ENCODE measurements at regions not wholly inside any gene's neighbourhood (a gene's known extent, or its start where the extent isn't known, plus 50 kb on each side); places are given as distances from the start of the nearest gene placed in this dataset.
"Not testable (repeated sequence)": the region's sequence is repeated elsewhere in the genome, so short reads cannot be mapped to it uniquely, and the experiment has no call there.

DNA sequence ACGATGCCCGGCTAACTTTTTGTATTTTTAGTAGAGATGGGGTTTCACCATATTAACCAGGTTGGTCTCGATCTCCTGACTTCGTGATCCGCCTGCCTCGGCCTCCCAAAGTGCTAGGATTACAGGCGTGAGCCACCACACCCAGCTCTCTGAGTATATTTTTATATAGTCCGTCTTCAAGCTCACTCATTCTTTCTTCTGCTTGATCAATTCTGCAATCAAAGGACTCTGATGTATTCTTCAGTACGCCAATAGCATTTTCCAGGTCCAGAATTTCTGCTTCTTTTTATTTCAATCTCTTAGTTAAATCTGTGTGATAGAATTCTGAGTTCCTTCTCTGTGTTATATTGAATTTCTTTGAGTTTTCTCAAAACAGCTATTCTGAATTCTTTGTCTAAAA lies 281.9 kb upstream of the PMFBP1 start:
- DNase-seq, result not testable (repeated sequence)

DNA sequence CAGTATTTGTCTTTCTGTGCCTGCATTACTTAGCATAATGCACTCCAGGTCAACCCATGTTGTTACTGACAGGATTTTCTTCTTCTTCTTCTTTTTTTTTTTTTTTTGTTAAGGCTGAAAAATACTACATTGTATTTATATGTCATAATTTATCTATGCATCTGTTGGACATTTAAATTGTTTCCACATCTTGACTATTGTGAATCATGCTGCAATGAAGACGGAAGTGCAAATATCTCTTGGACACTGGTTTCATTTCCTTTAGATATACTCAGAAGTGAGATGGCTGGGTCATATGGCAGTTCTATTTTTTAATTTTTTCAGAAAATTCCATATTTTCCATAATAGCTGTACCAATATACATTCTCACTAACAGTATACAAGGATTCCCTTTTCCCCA lies 272.7 kb upstream of the PMFBP1 start:
- no peak for DNase-seq

DNA sequence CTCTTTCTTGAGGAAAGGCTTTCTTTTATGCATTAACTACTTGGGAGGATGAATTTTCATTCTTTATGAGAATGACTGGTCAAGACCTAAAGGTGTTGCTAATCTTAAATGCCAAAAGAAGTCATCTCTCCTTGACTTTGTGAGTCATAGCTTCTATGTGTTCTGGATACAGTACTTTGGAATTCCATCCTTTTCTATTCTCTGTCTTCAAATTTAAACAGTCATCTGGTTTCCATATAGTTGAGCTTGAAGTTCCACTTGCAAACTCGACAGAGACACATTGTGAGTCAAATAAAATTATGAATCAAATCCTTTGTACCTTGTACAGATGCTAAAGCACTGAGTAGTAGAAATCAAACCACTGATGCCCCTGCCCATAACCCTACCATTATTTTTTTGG lies 271.9 kb upstream of the PMFBP1 start:
- no peak for DNase-seq

DNA sequence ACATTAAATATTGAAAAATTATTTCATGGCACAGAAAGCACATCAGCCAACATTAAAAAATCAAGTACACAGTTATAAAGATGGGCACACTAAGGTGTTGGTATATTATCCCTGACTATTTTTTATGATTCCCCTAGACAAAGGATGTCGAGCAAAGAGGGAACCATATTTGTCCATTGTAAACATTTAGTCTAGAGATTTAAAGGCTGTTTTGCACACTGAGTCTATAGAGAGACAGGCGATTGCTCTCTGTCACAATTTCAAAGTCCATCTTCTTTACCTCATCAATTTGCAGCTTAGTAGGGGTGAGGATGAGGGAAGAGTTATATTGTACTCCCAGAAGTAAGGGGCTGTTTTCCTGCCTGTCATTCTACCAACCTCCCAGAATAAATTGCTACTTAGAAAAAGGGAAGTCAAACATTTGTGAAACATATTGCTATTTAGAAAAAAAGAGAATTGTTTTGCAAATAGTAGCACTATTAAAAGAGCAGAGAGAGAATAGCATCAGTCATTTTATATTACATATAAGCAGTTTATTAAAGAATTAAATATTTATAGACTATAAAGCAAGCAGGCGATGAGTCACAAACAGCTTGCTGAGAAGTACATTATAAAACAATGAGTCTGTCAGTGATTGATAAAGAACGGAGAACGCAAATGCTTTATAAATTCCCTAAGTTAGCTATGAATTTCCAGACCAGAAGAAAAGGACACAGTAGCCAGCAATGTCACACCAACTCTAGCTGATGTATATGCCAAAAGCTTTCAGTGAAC lies 270.6 kb upstream of the PMFBP1 start:
- DNase-seq, result no peak

DNA sequence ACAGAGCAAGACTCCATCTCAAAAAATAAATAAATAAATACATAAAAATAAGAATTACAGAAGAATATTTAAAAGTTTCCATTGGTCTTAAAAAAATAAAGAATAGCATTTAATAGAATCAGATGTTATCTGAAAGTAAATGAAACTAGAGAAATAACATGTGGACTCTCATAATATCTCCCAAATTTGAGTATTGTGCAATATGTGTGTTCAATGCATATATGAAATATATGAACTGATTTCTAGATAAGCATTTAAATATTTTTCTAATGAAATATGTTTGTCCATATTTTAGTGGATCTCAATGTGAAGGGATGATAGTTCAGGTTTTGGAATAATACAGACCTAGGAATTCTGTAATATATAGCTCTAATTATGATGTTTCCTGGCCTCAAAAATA lies 265.9 kb upstream of the PMFBP1 start:
- no peak for DNase-seq

DNA sequence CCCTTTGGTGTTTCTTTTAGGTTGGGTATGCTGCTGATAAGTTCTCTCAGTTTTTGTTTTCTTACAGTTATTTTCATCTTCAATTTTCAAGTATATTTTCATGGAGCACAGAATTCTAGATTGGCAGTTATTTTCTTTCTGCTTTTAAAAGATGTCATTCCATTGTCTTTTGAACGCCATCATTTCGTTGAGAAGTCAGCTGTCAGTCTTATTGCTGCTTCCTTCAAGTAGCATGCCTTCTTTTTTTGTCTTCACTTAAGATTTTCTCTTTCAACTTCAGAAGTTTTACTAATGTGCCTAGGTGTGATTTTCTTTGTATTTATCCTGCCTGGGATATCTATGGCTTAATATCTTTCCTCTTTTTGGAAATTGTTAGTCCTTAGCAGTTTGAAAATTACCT lies 262.2 kb upstream of the PMFBP1 start:
- no peak for DNase-seq

DNA sequence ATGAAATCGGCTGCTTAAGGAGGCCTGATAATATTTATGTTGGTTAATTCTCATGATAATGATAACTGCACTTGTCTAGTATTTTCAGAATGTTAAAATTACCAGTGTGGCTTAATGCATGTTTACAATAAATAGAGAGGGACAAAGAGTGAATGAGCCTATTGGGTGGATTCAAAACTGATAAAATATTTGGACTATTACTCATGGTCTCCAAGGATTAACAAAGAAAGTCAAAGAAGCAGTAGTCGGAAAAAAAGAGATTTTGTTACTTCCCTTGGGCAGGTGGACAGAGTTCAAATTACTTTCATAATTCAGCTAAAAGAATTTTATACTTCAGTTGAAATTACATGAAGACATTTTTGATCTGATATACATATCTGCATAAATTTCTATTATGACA lies 258.2 kb upstream of the PMFBP1 start:
- DNase-seq, result no peak

DNA sequence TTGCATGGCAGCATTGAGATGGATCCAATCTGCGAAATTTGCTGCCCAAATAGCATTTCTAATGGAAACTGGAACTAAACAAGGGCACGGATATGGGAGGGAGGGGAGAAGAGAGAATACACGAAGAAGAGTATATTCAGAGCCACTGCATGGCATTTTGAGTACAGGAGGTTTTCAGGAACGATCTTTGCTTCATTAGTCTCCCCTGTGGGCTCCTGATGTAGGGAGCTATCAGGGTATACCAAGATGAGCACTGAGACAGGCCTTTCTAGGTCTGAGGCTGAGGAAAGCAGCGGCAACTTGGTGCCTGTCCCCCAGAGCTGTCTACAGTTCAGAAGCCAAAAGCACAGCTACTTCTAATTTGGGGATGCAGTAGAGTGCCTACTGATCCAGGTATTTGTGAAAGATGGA lies 257.7 kb upstream of the PMFBP1 start:
- DNase-seq, result no peak

DNA sequence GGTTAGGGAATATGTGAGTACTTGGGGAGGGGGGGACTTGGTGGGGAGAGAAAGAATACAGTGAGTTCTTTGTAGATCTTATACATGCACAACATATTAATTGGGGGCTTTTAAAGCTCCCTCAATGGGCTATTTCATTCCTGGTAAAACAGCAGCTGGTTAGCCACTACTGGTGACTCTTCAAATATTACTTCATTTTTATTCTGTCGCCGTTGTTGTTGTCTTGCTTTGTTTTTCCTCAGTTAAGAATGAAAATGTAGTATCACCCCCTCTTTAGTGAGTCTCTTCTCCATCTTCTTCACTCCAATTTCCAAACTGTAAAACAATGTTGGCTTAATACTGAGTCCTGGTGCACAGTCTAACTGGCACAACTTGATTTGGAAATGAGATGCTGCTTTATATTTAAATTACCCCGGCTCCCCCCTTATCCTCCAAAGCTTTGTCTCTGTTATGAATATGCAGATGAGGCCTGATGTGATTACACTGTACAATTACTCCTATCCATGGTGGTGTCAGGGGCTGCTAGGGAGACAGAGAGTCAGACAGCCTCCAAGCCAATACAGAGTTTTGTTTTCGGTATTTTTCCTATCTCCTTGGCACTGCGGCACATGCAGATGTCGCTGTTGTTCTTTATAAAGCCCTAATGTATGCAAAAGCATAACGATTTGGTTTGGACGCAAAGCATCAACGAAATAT lies 256.9 kb upstream of the PMFBP1 start:
- DNase-seq, result no peak

DNA sequence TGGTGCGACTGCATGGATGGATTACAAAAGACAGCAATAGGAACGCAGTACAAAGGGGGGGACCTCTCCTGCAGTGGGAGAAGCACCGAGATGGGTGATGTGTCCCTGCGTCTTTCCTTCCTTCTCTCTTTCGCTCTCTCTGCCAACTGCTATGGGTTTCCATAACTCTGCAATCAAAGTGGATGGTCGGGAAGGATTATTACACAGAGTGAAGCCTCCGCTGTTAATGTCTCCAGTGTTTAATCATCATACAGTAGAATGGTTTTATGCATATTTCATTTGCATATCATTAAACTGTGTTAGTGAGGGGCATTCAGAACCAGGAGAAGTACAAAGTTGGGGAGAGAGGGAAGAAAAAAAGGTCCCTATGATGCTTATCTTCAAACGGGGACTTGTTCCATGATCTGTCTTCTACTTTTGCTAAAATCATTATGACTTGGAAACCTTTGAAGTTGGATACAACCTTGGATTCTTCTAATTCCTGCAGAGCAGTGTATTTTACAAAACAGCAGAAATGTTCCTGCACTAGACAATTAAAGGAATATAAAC lies 255.9 kb upstream of the PMFBP1 start:
- no peak for DNase-seq

DNA sequence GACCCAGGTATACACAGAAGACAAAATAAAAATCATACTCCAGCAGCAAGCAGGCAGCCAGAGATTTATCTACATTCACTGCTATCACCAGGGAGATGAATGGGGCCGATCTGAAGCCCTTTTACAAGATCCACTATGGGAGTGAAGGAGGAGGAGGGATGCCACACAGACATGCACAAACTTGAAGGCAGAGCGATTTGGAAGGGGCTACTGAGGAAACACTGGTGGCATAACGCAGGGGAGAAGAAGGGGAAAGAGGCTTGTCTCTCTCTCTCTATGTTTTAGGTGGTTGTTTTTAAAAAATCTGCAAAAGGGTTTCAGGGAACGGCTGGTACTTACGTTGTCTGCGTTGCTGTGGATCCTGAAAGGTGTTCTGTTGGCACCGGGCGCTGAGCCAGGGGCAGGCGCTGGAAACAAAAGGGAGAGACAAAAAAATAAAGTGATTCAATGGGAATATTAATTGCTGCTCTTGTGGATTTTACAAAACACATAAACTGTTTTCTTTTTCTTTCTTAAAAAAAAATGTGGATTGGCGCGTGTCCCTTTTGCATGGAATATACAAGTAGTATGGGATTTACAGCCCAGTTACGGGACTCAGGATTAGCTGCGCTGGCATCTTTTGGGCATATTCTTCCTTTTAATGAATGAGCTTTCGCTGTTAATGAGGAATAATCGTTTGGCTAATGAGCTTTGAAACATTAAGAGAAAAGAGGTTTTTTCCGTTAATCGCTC lies 255.3 kb upstream of the PMFBP1 start:
- no peak for DNase-seq

DNA sequence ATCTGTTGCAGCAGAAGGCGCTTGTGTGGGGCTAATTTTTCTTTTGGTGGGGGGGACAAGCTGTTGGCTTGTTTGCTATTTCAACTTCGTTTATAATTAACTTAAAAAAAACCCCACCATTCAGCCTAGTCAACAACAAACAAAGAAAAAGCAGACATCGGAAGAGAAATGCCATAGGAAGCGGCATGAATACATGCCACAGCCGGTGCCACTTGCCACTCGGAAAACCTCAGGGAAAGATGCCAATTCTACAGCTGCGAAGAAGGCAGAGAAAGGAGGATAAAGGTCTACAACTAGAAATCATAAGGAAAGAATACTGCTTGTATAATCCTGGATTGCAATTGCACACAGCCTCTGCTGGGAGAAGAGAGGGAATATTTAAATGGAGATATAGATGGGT lies 254.4 kb upstream of the PMFBP1 start:
- no peak for DNase-seq

DNA sequence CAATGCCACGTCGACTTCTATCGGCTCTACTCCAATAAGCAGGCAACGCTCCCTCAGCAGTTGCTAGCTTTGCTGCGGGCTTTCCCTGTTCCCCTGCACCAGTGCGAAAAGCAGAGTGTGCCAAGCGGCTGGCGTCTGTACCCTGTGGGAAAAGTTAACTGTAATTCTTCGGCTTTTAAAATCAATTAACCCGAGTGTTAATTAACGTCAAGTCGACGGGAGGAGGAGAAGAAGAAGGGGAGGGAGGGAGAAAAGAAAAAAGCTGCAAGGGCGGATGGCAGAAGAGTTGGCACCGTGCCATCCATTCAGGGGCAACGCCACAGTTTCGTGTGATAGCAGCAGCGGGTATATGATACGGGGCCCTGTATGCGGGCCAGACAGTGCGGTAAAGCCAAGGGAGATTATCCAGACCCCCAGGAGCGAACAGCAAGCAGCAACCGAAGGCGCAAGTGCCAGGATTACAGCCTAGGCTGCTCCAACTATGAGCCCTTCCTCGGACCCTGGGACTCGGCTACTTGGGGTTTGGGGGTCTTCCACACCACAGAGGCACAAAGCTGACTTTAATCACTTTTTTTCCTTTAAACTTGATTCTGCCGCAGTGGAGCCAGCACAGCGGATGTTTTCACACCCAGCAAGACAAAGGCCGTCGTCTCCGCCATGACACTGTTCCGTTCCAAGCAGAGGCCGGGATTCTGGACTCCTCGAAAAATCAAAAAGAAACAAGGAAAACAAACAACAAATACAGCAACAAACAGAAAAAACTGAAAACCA lies 253.8 kb upstream of the PMFBP1 start:
- no peak for DNase-seq

DNA sequence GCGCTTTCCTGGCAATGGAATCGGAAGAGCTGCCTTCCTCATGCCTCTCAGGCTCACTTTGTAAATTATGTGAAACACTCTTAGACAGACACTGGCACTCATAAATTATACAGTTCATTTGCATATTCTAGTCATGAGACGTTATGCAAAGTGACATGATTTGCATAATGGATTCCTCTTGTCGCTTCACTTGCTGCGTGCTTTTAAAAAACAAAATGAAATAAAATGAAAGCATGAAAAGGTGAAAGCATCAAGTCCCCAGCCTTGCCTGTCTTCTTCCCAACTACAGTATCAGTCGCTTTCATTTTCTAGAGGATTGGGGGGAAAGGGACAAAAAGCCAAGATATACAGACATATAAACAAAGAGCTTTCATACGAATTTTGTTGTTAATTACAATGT lies 252.8 kb upstream of the PMFBP1 start:
- DNase-seq, result no peak

DNA sequence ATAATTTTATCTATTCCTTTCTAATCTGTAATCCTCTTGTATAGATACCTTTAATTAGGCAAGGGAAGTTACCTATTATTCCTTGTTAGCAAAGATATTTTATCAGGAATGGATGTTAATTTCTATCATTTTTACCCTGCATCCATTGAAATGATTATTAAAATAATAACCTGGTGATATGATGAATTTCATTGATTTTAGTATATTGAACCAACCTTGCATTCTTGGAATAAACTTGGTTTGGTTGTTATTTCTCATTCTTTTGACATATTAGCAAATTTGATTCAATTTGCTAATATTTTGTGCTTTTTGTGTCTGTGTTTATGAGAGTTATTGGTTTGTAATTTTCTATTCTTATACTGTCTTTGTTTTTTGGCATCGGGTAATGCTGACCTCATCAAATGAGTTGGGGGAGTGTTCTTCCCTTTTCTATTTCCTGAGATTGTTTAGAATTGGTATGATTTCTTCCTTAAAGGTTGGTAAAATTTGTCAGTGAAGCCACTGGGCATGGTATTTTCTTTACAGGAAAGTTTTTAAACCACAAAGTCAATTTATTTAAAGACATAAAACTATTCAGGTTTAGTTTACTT lies 250.4 kb upstream of the PMFBP1 start:
- no peak for DNase-seq

DNA sequence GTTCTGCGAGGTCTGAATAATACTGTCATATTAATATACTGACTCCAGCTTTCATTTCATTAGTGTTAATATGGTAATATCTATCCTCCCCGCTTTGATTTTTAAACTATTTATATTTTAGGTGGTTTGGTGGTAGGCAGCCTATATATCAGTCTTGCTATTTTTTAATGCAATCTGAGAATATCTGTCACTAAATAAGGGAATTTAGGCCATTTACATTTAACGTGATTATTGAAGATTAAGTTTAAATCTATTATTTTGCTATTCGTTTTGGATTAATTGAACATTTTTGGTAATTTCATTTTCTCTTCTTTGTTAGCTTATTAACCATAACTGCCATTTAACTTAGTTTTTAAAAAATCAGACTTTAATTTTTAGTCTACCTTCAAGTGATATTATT lies 247.7 kb upstream of the PMFBP1 start:
- DNase-seq, result no peak

DNA sequence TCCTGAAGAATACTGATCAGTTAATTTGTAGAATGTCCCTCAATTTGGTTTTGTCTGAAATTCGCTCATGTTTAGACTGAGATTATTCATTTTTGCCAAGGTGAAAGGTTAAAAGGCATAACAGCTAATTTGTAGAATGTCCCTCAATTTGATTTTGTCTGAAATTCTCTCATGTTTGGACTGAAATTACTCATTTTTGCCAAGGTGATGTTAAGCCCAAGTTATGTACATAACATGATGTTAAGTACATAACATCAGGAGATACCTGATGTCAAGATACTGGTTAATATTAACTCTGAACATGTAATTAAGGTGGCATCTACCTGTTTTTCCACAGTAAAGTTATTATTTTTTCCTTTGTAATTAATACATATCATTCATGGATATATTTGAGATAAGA lies 243.4 kb upstream of the PMFBP1 start:
- no peak for DNase-seq

DNA sequence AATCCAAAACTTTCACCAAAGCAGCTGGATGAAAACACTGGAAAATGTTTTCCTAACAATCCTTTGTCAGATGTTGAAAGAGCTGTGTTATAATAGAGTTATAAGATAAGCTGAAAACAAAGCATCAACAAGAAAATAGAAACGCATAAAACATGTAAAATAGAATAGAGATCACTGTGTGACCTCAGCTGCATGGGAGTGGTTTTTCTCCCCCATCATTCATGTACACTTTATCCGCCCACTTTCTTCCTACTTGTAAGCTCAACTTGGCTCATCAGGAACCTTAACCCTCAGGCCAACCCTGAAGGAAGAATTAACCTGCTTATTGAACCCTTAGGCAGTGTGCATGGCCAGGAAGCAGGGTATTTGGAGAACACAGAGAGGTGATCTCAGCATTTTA lies 238.5 kb upstream of the PMFBP1 start:
- DNase-seq, result no peak

DNA sequence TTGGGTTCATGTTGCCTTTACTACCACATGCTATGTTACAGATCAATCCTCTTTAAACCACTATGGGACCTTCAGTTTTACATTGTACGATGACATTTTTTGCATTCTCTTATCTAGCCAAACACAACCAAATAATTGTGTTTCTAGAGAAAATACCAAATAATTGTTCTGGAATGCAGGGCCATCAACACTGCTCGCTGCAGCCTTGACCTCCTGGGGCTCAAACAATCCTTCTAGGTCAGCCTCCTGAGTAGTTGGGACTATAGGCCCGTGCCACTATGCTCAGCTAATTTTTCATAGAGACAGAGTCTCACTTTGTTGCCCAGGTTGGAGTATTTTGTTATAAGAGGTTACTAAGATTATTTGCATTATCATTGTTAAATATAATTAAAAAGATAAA lies 237.5 kb upstream of the PMFBP1 start:
- DNase-seq, result no peak

DNA sequence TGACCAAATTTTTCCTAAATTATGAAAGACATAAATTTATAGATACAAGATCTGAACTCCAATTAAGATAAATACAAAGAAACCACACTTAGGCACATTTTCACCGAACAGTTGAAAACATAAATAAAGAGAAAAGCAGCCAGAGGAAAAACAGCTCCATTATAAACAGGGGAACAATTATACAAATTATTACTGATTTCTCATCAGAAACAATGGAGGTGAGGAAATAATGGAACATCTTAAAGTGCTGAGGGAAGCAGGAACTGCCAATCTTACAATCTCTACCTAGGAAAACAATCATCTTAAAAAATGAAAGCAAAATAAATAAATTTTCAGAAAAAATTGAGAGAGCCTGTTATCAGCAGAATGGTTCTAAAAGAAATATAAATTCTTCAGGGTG lies 234.4 kb upstream of the PMFBP1 start:
- DNase-seq, result no peak

DNA sequence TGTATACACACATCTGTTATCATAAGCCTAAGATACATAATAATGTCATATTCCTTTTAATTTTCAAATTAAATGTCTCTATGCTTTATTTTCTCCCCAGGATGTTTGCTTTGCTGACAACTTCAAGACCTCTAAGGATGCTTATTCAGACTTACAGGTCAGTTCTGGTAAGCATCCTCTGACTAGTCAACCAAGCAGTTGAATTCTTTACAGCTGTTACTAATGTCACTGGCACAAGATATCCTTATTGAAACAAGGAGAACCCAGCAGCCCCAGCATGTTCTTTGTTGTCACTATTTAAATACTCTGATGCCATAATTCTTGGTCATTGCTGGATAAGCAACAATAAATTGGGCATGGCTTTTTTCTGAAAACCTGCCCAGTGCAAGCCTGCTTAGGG lies 232.3 kb upstream of the PMFBP1 start:
- no peak for DNase-seq

DNA sequence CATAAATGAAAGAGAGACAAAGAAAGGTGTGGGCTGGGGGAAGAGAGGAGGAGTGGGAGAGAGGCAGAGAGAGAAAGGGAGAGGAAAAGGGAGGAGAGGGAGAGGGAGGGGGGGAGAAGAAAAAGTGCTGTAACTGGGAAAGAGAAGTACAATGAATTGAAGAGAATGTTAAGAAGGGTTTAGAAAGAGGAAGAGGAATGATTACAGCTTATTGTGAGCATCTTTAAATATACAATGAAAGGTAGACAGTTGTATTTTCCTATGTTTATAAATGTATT lies 229.1 kb upstream of the PMFBP1 start:
- DNase-seq, result no peak
